PC-9 (cell line): ENCODE measurements at regions not wholly inside any gene's neighbourhood (a gene's known extent, or its start where the extent isn't known, plus 50 kb on each side); places are given as distances from the start of the nearest gene placed in this dataset.

Experiments
- BruUV-seq: library from RNA; stranded (reverse); fragments of 400-500 nt; replicated peaks from 2 replicates; lab custom pipeline; 2021; lab: Mats Ljungman, UMichigan
- CTCF ChIA-PET: fragments of 300-600 bp; sonication (Branson Sonifier 250); formaldehyde crosslinking; loops from one replicate; lab custom pipeline; 2022; ENCODE audit warnings: antibody characterized with exemption; lab: Charles Lee
- POLR2A ChIA-PET: fragments of 300-600 bp; sonication (Branson Sonifier 250); formaldehyde crosslinking; loops from one replicate; lab custom pipeline; 2022; ENCODE audit warnings: antibody characterized with exemption; ENCODE audit not compliant: unreplicated experiment; lab: Charles Lee
- DNase-seq, 2 experiments: peaks; one replicate each; pipeline versions ENCODE4 v3.0.0 to v3.0.0-alpha.2; 2015 to 2022; ENCODE audit warnings: mixed read lengths in 1 of 2
- H2AFZ ChIP-seq: fragments of 200-600 bp; sonication (generic); 2 replicates; pipeline ENCODE4 v1.8.1; 2017; ENCODE audit warnings: antibody characterized with exemption
- H3F3A ChIP-seq: fragments of 200-600 bp; sonication (generic); 2 replicates; pipeline ENCODE4 v1.8.1; 2017; ENCODE audit warnings: antibody characterized with exemption, mild to moderate bottlenecking, low read depth; ENCODE audit not compliant: insufficient read depth
- H3K27ac ChIP-seq: fragments of 200-600 bp; sonication (generic); 2 replicates; pipeline ENCODE4 v1.6.1; 2016; ENCODE audit warnings: mixed run types
- H3K27me3 ChIP-seq: fragments of 200-600 bp; sonication (generic); 2 replicates; pipeline ENCODE4 v1.6.1; 2016; ENCODE audit warnings: low read depth, mixed run types; ENCODE audit not compliant: insufficient read depth
- H3K36me3 ChIP-seq: fragments of 200-600 bp; sonication (generic); 2 replicates; pipeline ENCODE4 v1.6.1; 2016; ENCODE audit warnings: low read depth, mixed run types
- H3K4me1 ChIP-seq: fragments of 200-600 bp; sonication (generic); replicated peaks from 2 replicates; pipeline ENCODE4 v1.6.1; 2016; ENCODE audit warnings: mixed run types; ENCODE audit not compliant: insufficient read depth
- H3K4me2 ChIP-seq: fragments of 200-600 bp; sonication (generic); 2 replicates; pipeline ENCODE4 v1.6.1; 2017; ENCODE audit warnings: mixed run types
- H3K4me3 ChIP-seq: fragments of 200-600 bp; sonication (generic); 2 replicates; pipeline ENCODE4 v1.6.1; 2016; ENCODE audit warnings: mixed run types
- H3K79me2 ChIP-seq: fragments of 200-600 bp; sonication (generic); 2 replicates; pipeline ENCODE4 v1.6.1; 2017; ENCODE audit warnings: low read depth, mixed run types
- H3K9me2 ChIP-seq: fragments of 200-600 bp; sonication (generic); 2 replicates; pipeline ENCODE4 v1.8.1; 2017; ENCODE audit warnings: mild to moderate bottlenecking; ENCODE audit not compliant: insufficient read depth
- H3K9me3 ChIP-seq: fragments of 200-600 bp; sonication (generic); 2 replicates; pipeline ENCODE4 v1.8.1; 2016; ENCODE audit warnings: low read depth; ENCODE audit not compliant: insufficient read depth
- H4K20me1 ChIP-seq: fragments of 200-600 bp; sonication (generic); 2 replicates; pipeline ENCODE4 v1.8.1; 2017; ENCODE audit not compliant: insufficient read depth
- EZH2 ChIP-seq: fragments of 200-600 bp; sonication (generic); IDR thresholded peaks from 2 replicates; pipeline ENCODE4 v1.8.0; 2017; ENCODE audit warnings: antibody characterized with exemption, low read depth
- intact Hi-C: fragments of 100-400 bp; cut with micrococcal nuclease; formaldehyde crosslinking; loops from one replicate; pipeline ENCODE4 v1.10.0; 2022; ENCODE audit not compliant: unreplicated experiment
- TF ChIP-seq, protein P1 (sequence below): fragments of 200-600 bp; sonication (generic); conservative IDR thresholded peaks from 2 replicates; pipeline ENCODE4 v1.6.1; 2017; ENCODE audit warnings: mixed run types, antibody characterized with exemption, mild to moderate bottlenecking, moderate library complexity

DNA sequence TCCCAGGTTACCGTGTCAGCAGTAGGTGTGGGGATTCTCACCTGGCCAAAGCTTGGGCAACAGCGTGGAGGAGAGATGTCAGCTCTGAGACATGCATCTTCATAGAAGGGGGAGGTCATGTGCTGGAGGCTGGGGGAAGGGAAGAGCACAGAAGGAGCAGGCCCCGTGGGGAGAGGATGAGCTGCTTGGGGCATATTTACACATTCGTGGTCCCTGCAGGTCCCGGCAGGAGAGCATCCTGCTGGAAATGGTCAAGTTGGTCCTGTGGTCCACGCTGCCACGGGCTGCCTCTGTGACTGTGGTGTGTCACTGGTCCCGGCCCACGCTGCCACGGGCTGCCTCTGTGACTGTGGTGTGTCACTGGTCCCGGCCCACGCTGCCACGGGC is 195.1 kb upstream of the TWIST2 start:
- ChIA-PET CTCF (no interaction called here), POLR2A (no interaction called here)
- Histone ChIP-seq H3K4me1 (no peaks in the 10 kb centered on the region), H3F3A (no peaks in the 10 kb centered on the region), H3K4me2 (no peak overlapping the region), H2AFZ (no peak overlapping the region), H4K20me1 (no peaks in the 10 kb centered on the region), H3K27ac (no peak overlapping the region), H3K79me2 (no peaks in the 10 kb centered on the region), H3K36me3 (no peaks in the 10 kb centered on the region), H3K4me3 (no peak overlapping the region), H3K9me3 (no peaks in the 10 kb centered on the region), H3K9me2 (no peaks in the 10 kb centered on the region), H3K27me3 (peaks cover 41% of the 10 kb centered on the region)
- intact Hi-C loops: no loop called here
- BruUV-seq: no TSS peak
- no peak for DNase-seq
- TF ChIP-seq, protein P1, sequence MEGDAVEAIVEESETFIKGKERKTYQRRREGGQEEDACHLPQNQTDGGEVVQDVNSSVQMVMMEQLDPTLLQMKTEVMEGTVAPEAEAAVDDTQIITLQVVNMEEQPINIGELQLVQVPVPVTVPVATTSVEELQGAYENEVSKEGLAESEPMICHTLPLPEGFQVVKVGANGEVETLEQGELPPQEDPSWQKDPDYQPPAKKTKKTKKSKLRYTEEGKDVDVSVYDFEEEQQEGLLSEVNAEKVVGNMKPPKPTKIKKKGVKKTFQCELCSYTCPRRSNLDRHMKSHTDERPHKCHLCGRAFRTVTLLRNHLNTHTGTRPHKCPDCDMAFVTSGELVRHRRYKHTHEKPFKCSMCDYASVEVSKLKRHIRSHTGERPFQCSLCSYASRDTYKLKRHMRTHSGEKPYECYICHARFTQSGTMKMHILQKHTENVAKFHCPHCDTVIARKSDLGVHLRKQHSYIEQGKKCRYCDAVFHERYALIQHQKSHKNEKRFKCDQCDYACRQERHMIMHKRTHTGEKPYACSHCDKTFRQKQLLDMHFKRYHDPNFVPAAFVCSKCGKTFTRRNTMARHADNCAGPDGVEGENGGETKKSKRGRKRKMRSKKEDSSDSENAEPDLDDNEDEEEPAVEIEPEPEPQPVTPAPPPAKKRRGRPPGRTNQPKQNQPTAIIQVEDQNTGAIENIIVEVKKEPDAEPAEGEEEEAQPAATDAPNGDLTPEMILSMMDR: no peak
- no peak for TF ChIP-seq EZH2

DNA sequence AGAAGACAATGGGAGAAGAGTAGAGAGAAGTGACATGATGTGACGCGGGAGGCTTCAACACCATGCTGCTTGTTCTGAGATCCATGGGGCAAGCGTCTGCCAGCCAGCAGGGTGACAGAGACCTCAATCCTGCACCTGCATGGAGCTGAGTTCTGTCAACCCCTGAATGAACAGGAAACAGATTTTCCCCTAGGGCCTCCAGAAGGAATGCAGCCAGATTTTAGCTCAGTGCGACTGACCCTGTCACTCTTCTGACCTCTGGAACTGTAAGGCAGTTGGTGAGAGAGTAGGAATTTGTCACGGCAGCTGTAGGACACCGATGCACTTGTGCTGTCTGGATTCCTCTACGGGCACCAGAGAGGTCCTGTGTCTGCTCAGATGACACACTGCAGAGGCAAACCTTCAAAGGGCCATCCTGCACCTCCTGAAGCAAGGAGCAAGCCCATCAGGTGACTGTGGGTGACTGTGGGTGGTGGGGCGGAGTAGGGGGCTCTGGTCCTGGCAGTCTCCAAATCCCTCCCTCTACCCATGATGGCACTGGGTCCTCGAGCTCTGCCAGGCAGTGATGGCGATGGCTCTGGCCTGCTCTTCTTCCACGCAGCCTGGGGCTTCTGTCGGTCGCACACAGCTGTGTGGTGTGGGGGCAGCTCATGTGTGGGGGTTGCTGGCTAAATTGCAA is 194.3 kb upstream of the TWIST2 start:
- Histone ChIP-seq H3K9me3 (no peaks in the 10 kb centered on the region), H3K36me3 (no peaks in the 10 kb centered on the region), H2AFZ (no peak overlapping the region), H3K4me3 (no peak overlapping the region), H3K27ac (no peak overlapping the region), H3K79me2 (no peaks in the 10 kb centered on the region), H4K20me1 (no peaks in the 10 kb centered on the region), H3F3A (no peaks in the 10 kb centered on the region), H3K9me2 (no peaks in the 10 kb centered on the region), H3K4me1 (no peaks in the 10 kb centered on the region), H3K4me2 (no peak overlapping the region), H3K27me3 (peaks cover 41% of the 10 kb centered on the region)
- intact Hi-C loops: no loop called here
- TF ChIP-seq, protein P1: no peak
- no peak for TF ChIP-seq EZH2
- no TSS peak for BruUV-seq
- peak; percentile 29 to 42 for DNase-seq
- POLR2A ChIA-PET: interaction anchor here (0.6 kb wide), 1 partner anchor 32 kb away, joined by 3 read pairs; no protein-coding TSS in a partner anchor
- CTCF ChIA-PET: no interaction called here

DNA sequence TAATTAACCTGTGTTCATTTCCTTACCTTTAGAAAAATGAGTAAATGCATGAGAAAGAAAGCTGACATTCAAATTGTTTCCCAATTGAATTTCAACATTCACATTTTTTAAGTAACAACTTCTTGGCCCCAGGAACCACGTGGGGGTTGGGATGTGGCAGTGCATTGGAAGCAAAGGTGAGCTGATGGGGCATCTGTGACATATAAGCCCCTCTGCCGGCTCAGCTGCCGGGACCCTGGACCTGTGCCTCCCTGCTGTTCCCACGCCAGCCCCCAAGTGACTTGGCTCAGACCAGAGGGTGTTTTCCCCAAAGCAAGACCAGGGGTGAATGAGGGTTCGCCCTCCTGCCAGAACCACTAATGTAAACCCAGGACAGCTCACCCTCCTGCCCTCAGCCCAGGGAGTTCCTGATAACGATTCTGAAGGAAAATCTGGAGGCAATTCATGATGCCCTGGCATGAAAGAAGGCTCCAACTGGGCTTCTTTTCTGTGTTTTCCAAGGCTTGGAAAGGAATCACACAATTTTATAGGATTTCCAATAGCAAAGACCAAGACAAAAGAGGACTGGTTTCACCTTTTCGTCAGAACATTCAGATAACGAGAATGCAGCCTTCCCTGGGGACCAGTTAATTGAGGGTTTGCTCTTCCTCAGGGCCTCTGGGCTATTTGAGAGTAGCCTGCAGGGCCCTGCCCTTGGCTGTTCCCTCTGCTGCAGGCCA is 193.2 kb upstream of the TWIST2 start:
- ChIA-PET POLR2A (no interaction called here), CTCF (no interaction called here)
- DNase-seq: no peak
- TF ChIP-seq, protein P1: no peak
- no peak for TF ChIP-seq EZH2
- no peaks in the 10 kb centered on the region for H3K36me3 ChIP-seq
- no peaks in the 10 kb centered on the region for H4K20me1 ChIP-seq
- no peaks in the 10 kb centered on the region for H3K9me3 ChIP-seq
- no peaks in the 10 kb centered on the region for H3K79me2 ChIP-seq
- peaks cover 35% of the 10 kb centered on the region for H3K27me3 ChIP-seq
- intact Hi-C loops: no loop called here
- BruUV-seq: no TSS peak
- no peaks in the 10 kb centered on the region for H3F3A ChIP-seq
- H3K9me2 ChIP-seq: no peaks in the 10 kb centered on the region
- no peak overlapping the region for H2AFZ ChIP-seq
- H3K4me2 ChIP-seq: no peak overlapping the region
- H3K27ac ChIP-seq: no peak overlapping the region
- H3K4me1 ChIP-seq: no peaks in the 10 kb centered on the region
- H3K4me3 ChIP-seq: no peak overlapping the region
